Left ventricle myocardium inferior (tissue), 1 donor: ENCODE measurements at regions not wholly inside any gene's neighbourhood (a gene's known extent, or its start where the extent isn't known, plus 50 kb on each side); places are given as distances from the start of the nearest gene placed in this dataset.

Experiments
- DNase-seq: peaks from one replicate; pipeline ENCODE4 v3.0.0-alpha.2; 2020
- H3K27ac ChIP-seq: fragments of 200-600 bp; replicated peaks from 2 replicates; pipeline ENCODE4 v1.8.0; 2021
- H3K27me3 ChIP-seq: fragments of 200-600 bp; 2 replicates; pipeline ENCODE4 v1.8.0; 2021; ENCODE audit warnings: low read depth
- H3K36me3 ChIP-seq: fragments of 200-600 bp; 2 replicates; pipeline ENCODE4 v1.8.0; 2021
- H3K4me1 ChIP-seq: fragments of 200-600 bp; 2 replicates; pipeline ENCODE4 v1.8.0; 2021
- H3K4me3 ChIP-seq: fragments of 200-600 bp; 2 replicates; pipeline ENCODE4 v1.8.0; 2021; ENCODE audit warnings: mild to moderate bottlenecking, moderate library complexity
- H3K9me3 ChIP-seq: fragments of 200-600 bp; replicated peaks from 2 replicates; pipeline ENCODE4 v1.8.0; 2021
- CTCF ChIP-seq: fragments of 200-600 bp; IDR thresholded peaks from 2 replicates; pipeline ENCODE4 v1.8.0; 2021; ENCODE audit warnings: antibody characterized with exemption, mild to moderate bottlenecking, borderline replicate concordance
- intact Hi-C: fragments of 100-400 bp; cut with micrococcal nuclease; formaldehyde crosslinking; loops from one replicate; pipeline ENCODE4 v1.11.0; 2022
- donor health status: DM: no; HTN: yes; CAD: no; lungs with severe emphysema.

GRCh38 chr1:57843760-57844159, 419.9 kb upstream of the DAB1 start:
- DNase-seq, result no peak
- H3K27ac ChIP-seq, result no peak overlapping the region
- H3K4me3 ChIP-seq, result no peak overlapping the region
- H3K9me3 ChIP-seq, result peaks cover 11% of the 10 kb centered on the region
- H3K36me3 ChIP-seq, result no peaks in the 10 kb centered on the region
- no peak for TF ChIP-seq CTCF
- H3K27me3 ChIP-seq, result peaks cover 5% of the 10 kb centered on the region
- no peaks in the 10 kb centered on the region for H3K4me1 ChIP-seq
- intact Hi-C loops, result no loop called here

GRCh38 chr1:57839526-57839925, 415.7 kb upstream of the DAB1 start:
- Histone ChIP-seq H3K36me3 (no peaks in the 10 kb centered on the region), H3K4me3 (no peak overlapping the region), H3K9me3 (peaks cover 11% of the 10 kb centered on the region), H3K4me1 (no peaks in the 10 kb centered on the region), H3K27me3 (peaks cover 23% of the 10 kb centered on the region), H3K27ac (no peak overlapping the region)
- TF ChIP-seq CTCF, result no peak
- intact Hi-C loops, result no loop called here
- no peak for DNase-seq

- Histone ChIP-seq H3K9me3 (peaks cover 11% of the 10 kb centered on the region), H3K27me3 (peaks cover 23% of the 10 kb centered on the region), H3K36me3 (no peaks in the 10 kb centered on the region), H3K4me1 (no peaks in the 10 kb centered on the region), H3K27ac (no peak overlapping the region), H3K4me3 (no peak overlapping the region)
- DNase-seq, result no peak
- intact Hi-C loops, result no loop called here
- TF ChIP-seq CTCF, result no peak
Observed at GRCh38 chr1:57839067-57839466, 415.2 kb upstream of the DAB1 start.

- H3K9me3 ChIP-seq, result no peaks in the 10 kb centered on the region
- TF ChIP-seq CTCF, result no peak
- no peaks in the 10 kb centered on the region for H3K36me3 ChIP-seq
- intact Hi-C loops, result no loop called here
- no peak overlapping the region for H3K4me3 ChIP-seq
- peaks cover 18% of the 10 kb centered on the region for H3K27me3 ChIP-seq
- no peak overlapping the region for H3K27ac ChIP-seq
- H3K4me1 ChIP-seq, result no peaks in the 10 kb centered on the region
- DNase-seq, result no peak
Observed at GRCh38 chr1:57835620-57836019, 411.8 kb upstream of the DAB1 start.

- no peak for DNase-seq
- no peak for TF ChIP-seq CTCF
- no peaks in the 10 kb centered on the region for H3K36me3 ChIP-seq
- no peak overlapping the region for H3K27ac ChIP-seq
- no peak overlapping the region for H3K4me3 ChIP-seq
- H3K27me3 ChIP-seq, result peaks cover 18% of the 10 kb centered on the region
- intact Hi-C loops, result no loop called here
- H3K9me3 ChIP-seq, result no peaks in the 10 kb centered on the region
- no peaks in the 10 kb centered on the region for H3K4me1 ChIP-seq
Observed at GRCh38 chr1:57833296-57833695, 409.4 kb upstream of the DAB1 start.

GRCh38 chr1:57832612-57833011, 408.8 kb upstream of the DAB1 start:
- intact Hi-C loops, result no loop called here
- Histone ChIP-seq H3K9me3 (no peaks in the 10 kb centered on the region), H3K36me3 (no peaks in the 10 kb centered on the region), H3K4me1 (no peaks in the 10 kb centered on the region), H3K27me3 (peaks cover 18% of the 10 kb centered on the region), H3K27ac (no peak overlapping the region), H3K4me3 (no peak overlapping the region)
- TF ChIP-seq CTCF, result no peak
- DNase-seq, result no peak
